ENCODE measurements at regions not wholly inside any gene's neighbourhood (a gene's known extent, or its start where the extent isn't known, plus 50 kb on each side); places are given as distances from the start of the nearest gene placed in this dataset.

DNA sequence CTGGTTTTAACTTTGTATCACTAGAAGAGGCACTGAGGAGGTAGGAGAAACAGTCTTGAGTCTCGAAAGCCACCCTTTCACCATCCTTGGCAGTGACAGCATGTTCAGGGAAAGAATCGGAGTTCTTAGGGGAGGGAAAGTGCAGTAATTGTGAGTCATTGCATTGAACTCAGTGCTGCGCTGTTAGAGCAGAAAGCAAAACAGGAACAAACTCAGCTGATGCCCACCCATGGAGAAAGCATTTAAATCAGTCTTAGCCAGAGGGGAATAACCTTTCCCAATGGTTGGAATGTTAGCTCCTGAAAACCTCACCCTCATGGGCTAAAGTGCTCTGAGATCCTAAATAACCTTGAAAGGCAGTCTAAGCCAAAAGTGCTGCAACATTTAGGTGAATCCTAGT is 845.6 kb upstream of the CNTNAP5 start:
- CTCF ChIA-PET: no interaction called here
- POLR2A ChIA-PET: no interaction called here
- Mint-ChIP-seq H3K4me3 (ENCODE audit: unreplicated experiment) (peak overlapping the region; percentile 28), H3K27me3 (ENCODE audit: insufficient read depth, unreplicated experiment) (no peaks in the 10 kb centered on the region), H3K4me1 (ENCODE audit: insufficient read depth, unreplicated experiment) (peaks cover 5% of the 10 kb centered on the region), H3K27ac (ENCODE audit: low read depth, unreplicated experiment) (peak overlapping the region; percentile 2), H3K36me3 (ENCODE audit: insufficient read depth, unreplicated experiment) (no peaks in the 10 kb centered on the region), H3K9me3 (ENCODE audit: unreplicated experiment) (no peaks in the 10 kb centered on the region)
- no TSS peak for BruUV-seq (replicated peaks)
- peak; percentile 49 for DNase-seq (ENCODE audit: unreplicated experiment)
- TF ChIP-seq, protein P1, sequence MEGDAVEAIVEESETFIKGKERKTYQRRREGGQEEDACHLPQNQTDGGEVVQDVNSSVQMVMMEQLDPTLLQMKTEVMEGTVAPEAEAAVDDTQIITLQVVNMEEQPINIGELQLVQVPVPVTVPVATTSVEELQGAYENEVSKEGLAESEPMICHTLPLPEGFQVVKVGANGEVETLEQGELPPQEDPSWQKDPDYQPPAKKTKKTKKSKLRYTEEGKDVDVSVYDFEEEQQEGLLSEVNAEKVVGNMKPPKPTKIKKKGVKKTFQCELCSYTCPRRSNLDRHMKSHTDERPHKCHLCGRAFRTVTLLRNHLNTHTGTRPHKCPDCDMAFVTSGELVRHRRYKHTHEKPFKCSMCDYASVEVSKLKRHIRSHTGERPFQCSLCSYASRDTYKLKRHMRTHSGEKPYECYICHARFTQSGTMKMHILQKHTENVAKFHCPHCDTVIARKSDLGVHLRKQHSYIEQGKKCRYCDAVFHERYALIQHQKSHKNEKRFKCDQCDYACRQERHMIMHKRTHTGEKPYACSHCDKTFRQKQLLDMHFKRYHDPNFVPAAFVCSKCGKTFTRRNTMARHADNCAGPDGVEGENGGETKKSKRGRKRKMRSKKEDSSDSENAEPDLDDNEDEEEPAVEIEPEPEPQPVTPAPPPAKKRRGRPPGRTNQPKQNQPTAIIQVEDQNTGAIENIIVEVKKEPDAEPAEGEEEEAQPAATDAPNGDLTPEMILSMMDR (IDR thresholded peaks at IDR 0.05; ENCODE audit: unreplicated experiment): no peak
- intact Hi-C loops (cut with micrococcal nuclease): no loop called here

DNA sequence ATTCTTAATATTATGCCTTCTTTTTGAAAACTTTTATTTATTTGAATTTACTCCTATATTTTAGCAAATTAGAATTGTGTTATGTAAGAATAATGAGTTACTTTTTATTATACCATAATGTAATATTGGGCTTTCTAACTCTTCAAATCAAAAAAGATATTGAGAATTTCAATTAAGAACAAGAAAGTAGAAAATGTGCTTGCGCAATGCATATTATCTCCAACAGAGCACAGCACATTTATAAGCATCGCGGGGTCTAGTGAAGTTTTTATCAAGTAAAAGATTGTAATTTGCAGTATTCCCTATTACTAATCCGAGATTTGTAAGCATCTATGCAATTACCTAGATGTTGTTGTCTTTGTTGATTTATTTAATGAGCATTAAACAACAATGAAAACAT is 829.1 kb upstream of the CNTNAP5 start:
- no peaks in the 10 kb centered on the region for H3K27me3 Mint-ChIP-seq (ENCODE audit: insufficient read depth, unreplicated experiment)
- intact Hi-C loops (cut with micrococcal nuclease): no loop called here
- no peak overlapping the region for H3K27ac Mint-ChIP-seq (ENCODE audit: low read depth, unreplicated experiment)
- TF ChIP-seq, protein P1 (IDR thresholded peaks at IDR 0.05; ENCODE audit: unreplicated experiment): no peak
- ChIA-PET CTCF (no interaction called here), POLR2A (interaction anchor here (1.0 kb wide), 1 partner anchor 620 kb away, joined by 3 read pairs; no protein-coding TSS in a partner anchor)
- peaks cover 11% of the 10 kb centered on the region for H3K4me1 Mint-ChIP-seq (ENCODE audit: insufficient read depth, unreplicated experiment)
- no peaks in the 10 kb centered on the region for H3K9me3 Mint-ChIP-seq (ENCODE audit: unreplicated experiment)
- no peaks in the 10 kb centered on the region for H3K36me3 Mint-ChIP-seq (ENCODE audit: insufficient read depth, unreplicated experiment)
- BruUV-seq (replicated peaks): no TSS peak
- no peak overlapping the region for H3K4me3 Mint-ChIP-seq (ENCODE audit: unreplicated experiment)
- DNase-seq (ENCODE audit: unreplicated experiment): no peak

- Mint-ChIP-seq H3K4me1 (ENCODE audit: insufficient read depth, unreplicated experiment) (peaks cover 11% of the 10 kb centered on the region), H3K36me3 (ENCODE audit: insufficient read depth, unreplicated experiment) (no peaks in the 10 kb centered on the region), H3K27me3 (ENCODE audit: insufficient read depth, unreplicated experiment) (no peaks in the 10 kb centered on the region), H3K4me3 (ENCODE audit: unreplicated experiment) (no peak overlapping the region), H3K9me3 (ENCODE audit: unreplicated experiment) (peaks cover 9% of the 10 kb centered on the region), H3K27ac (ENCODE audit: low read depth, unreplicated experiment) (no peak overlapping the region)
- intact Hi-C loops (cut with micrococcal nuclease): no loop called here
- no TSS peak for BruUV-seq (replicated peaks)
- TF ChIP-seq, protein P1 (IDR thresholded peaks at IDR 0.05; ENCODE audit: unreplicated experiment): no peak
- CTCF ChIA-PET: no interaction called here
- DNase-seq (ENCODE audit: unreplicated experiment): no peak
- POLR2A ChIA-PET: no interaction called here
These were observed 825.1 kb upstream of the CNTNAP5 start for GRCh38 chr2:123200035-123200434.

- Mint-ChIP-seq H3K27ac (ENCODE audit: low read depth, unreplicated experiment) (no peak overlapping the region), H3K4me1 (ENCODE audit: insufficient read depth, unreplicated experiment) (no peaks in the 10 kb centered on the region), H3K9me3 (ENCODE audit: unreplicated experiment) (peaks cover 8% of the 10 kb centered on the region), H3K4me3 (ENCODE audit: unreplicated experiment) (no peak overlapping the region), H3K36me3 (ENCODE audit: insufficient read depth, unreplicated experiment) (no peaks in the 10 kb centered on the region), H3K27me3 (ENCODE audit: insufficient read depth, unreplicated experiment) (no peaks in the 10 kb centered on the region)
- DNase-seq (ENCODE audit: unreplicated experiment): no peak
- CTCF ChIA-PET: no interaction called here
- POLR2A ChIA-PET: no interaction called here
- intact Hi-C loops (cut with micrococcal nuclease): no loop called here
- TF ChIP-seq, protein P1 (IDR thresholded peaks at IDR 0.05; ENCODE audit: unreplicated experiment): no peak
- BruUV-seq (replicated peaks): no TSS peak
These were observed 817.8 kb upstream of the CNTNAP5 start for GRCh38 chr2:123207245-123207644.
